ENCODE measurements at regions not wholly inside any gene's neighbourhood (a gene's known extent, or its start where the extent isn't known, plus 50 kb on each side); places are given as distances from the start of the nearest gene placed in this dataset.

DNA sequence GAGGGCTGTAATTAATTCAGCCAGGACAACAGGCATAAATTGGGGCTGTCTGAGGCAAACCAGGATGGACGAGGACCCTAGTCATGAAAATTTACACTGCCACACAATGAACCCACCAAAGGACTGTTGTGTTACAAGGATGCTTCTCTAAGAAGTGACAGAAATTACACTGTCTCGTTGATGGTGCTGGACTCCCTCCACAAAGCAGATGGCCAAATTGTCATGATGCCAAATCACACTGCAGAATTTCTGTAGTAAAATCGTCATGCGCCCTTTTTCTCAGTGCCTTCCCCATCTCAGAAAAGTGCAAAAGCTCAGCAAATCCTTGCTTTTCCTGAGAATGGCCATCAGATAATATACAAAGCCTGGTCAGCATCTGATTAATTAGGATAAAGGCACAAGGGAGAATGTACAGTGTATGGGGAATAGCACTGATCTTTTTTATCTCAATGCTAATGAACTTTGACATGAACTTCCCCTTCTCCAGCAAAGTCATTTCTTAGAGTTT is 545.8 kb downstream of the CSNK1G3 start (continued):
- TF ChIP-seq, protein P1, sequence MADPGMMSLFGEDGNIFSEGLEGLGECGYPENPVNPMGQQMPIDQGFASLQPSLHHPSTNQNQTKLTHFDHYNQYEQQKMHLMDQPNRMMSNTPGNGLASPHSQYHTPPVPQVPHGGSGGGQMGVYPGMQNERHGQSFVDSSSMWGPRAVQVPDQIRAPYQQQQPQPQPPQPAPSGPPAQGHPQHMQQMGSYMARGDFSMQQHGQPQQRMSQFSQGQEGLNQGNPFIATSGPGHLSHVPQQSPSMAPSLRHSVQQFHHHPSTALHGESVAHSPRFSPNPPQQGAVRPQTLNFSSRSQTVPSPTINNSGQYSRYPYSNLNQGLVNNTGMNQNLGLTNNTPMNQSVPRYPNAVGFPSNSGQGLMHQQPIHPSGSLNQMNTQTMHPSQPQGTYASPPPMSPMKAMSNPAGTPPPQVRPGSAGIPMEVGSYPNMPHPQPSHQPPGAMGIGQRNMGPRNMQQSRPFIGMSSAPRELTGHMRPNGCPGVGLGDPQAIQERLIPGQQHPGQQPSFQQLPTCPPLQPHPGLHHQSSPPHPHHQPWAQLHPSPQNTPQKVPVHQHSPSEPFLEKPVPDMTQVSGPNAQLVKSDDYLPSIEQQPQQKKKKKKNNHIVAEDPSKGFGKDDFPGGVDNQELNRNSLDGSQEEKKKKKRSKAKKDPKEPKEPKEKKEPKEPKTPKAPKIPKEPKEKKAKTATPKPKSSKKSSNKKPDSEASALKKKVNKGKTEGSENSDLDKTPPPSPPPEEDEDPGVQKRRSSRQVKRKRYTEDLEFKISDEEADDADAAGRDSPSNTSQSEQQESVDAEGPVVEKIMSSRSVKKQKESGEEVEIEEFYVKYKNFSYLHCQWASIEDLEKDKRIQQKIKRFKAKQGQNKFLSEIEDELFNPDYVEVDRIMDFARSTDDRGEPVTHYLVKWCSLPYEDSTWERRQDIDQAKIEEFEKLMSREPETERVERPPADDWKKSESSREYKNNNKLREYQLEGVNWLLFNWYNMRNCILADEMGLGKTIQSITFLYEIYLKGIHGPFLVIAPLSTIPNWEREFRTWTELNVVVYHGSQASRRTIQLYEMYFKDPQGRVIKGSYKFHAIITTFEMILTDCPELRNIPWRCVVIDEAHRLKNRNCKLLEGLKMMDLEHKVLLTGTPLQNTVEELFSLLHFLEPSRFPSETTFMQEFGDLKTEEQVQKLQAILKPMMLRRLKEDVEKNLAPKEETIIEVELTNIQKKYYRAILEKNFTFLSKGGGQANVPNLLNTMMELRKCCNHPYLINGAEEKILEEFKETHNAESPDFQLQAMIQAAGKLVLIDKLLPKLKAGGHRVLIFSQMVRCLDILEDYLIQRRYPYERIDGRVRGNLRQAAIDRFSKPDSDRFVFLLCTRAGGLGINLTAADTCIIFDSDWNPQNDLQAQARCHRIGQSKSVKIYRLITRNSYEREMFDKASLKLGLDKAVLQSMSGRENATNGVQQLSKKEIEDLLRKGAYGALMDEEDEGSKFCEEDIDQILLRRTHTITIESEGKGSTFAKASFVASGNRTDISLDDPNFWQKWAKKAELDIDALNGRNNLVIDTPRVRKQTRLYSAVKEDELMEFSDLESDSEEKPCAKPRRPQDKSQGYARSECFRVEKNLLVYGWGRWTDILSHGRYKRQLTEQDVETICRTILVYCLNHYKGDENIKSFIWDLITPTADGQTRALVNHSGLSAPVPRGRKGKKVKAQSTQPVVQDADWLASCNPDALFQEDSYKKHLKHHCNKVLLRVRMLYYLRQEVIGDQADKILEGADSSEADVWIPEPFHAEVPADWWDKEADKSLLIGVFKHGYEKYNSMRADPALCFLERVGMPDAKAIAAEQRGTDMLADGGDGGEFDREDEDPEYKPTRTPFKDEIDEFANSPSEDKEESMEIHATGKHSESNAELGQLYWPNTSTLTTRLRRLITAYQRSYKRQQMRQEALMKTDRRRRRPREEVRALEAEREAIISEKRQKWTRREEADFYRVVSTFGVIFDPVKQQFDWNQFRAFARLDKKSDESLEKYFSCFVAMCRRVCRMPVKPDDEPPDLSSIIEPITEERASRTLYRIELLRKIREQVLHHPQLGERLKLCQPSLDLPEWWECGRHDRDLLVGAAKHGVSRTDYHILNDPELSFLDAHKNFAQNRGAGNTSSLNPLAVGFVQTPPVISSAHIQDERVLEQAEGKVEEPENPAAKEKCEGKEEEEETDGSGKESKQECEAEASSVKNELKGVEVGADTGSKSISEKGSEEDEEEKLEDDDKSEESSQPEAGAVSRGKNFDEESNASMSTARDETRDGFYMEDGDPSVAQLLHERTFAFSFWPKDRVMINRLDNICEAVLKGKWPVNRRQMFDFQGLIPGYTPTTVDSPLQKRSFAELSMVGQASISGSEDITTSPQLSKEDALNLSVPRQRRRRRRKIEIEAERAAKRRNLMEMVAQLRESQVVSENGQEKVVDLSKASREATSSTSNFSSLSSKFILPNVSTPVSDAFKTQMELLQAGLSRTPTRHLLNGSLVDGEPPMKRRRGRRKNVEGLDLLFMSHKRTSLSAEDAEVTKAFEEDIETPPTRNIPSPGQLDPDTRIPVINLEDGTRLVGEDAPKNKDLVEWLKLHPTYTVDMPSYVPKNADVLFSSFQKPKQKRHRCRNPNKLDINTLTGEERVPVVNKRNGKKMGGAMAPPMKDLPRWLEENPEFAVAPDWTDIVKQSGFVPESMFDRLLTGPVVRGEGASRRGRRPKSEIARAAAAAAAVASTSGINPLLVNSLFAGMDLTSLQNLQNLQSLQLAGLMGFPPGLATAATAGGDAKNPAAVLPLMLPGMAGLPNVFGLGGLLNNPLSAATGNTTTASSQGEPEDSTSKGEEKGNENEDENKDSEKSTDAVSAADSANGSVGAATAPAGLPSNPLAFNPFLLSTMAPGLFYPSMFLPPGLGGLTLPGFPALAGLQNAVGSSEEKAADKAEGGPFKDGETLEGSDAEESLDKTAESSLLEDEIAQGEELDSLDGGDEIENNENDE (IDR thresholded peaks at IDR 0.05; ENCODE audit: insufficient replicate concordance, low read length) = no peak
- no peak for TF ChIP-seq PHF8 (conservative IDR thresholded peaks at IDR 0.05; ENCODE audit: low read depth, low read length)
- TF ChIP-seq YY1 (IDR thresholded peaks at IDR 0.05; ENCODE audit: low read depth, low read length) = no peak
- TF ChIP-seq JUND (IDR thresholded peaks at IDR 0.05; ENCODE audit: low read length) = no peak
- TF ChIP-seq CTBP2 (IDR thresholded peaks at IDR 0.05; ENCODE audit: borderline replicate concordance, insufficient read depth, insufficient read length, low read length) = no peak
- no peak for TF ChIP-seq NRF1 (IDR thresholded peaks at IDR 0.05; ENCODE audit: low read depth, low read length)

All from H1 (cell line).